Panc1 (cell line): ENCODE measurements at regions not wholly inside any gene's neighbourhood (a gene's known extent, or its start where the extent isn't known, plus 50 kb on each side); places are given as distances from the start of the nearest gene placed in this dataset.
A peak's percentile ranks its signal among the peaks of the same experiment; 100 is the strongest.

Experiments used
- ATAC-seq: fragments of 200-7000 bp; cut with Tn5 transposase; 2 replicates; pipeline ENCODE4 v1.9.1; 2020; ENCODE audit warnings: mild to moderate bottlenecking, moderate library complexity
- BruUV-seq: library from RNA; stranded (reverse); fragments of 400-500 nt; replicated peaks from 2 replicates; lab custom pipeline; 2021; lab: Mats Ljungman, UMichigan
- CTCF ChIA-PET: fragments of 300-600 bp; sonication (Branson Sonifier 250); formaldehyde crosslinking; loops from one replicate; lab custom pipeline; 2022; ENCODE audit warnings: antibody characterized with exemption; lab: Charles Lee
- POLR2A ChIA-PET: fragments of 300-600 bp; sonication (Branson Sonifier 250); formaldehyde crosslinking; loops from one replicate; lab custom pipeline; 2022; ENCODE audit warnings: antibody characterized with exemption; lab: Charles Lee
- DNase-seq: peaks from one replicate; pipeline ENCODE4 v3.0.0-alpha.2; 2010; ENCODE audit warnings: low read depth, low spot score
- H3K27ac ChIP-seq: 2 replicates; pipeline ENCODE4 v1.5.1; 2011; ENCODE audit warnings: mild to moderate bottlenecking, low read length, inconsistent platforms
- H3K27me3 ChIP-seq: fragments of 200-500 bp; sonication (Bioruptor generic); 2 replicates; pipeline ENCODE4 v1.6.0; 2014; ENCODE audit warnings: low read length, inconsistent platforms; ENCODE audit not compliant: control insufficient read depth, insufficient read depth
- H3K36me3 ChIP-seq: fragments of 200-500 bp; sonication (Bioruptor generic); 2 replicates; pipeline ENCODE4 v1.5.1; 2014; ENCODE audit warnings: inconsistent platforms, mild to moderate bottlenecking, low read length, moderate library complexity; ENCODE audit not compliant: control insufficient read depth, insufficient read depth
- H3K4me1 ChIP-seq: 2 replicates; pipeline ENCODE4 v1.5.1; 2011; ENCODE audit warnings: inconsistent platforms, mild to moderate bottlenecking, low read length, moderate library complexity; ENCODE audit not compliant: control insufficient read depth, insufficient read depth
- H3K4me3 ChIP-seq, 2 experiments: 2 replicates each; pipeline ENCODE4 v1.5.1; 2011 to 2012; ENCODE audit warnings: low read depth in 2 of 2, low read length in 2 of 2, mild to moderate bottlenecking in 2 of 2, inconsistent platforms in 1 of 2, moderate library complexity in 1 of 2
- H3K9me3 ChIP-seq: fragments of 200-500 bp; sonication (Bioruptor generic); 2 replicates; pipeline ENCODE4 v1.5.1; 2014; ENCODE audit warnings: low read depth, mild to moderate bottlenecking, inconsistent platforms, low read length, moderate library complexity; ENCODE audit not compliant: control insufficient read depth, insufficient read depth
- CTCF ChIP-seq: fragments of 450-650 bp; IDR thresholded peaks from 2 replicates; pipeline ENCODE4 v1.5.1; 2017; ENCODE audit warnings: mild to moderate bottlenecking
- POLR2AphosphoS5 ChIP-seq: IDR thresholded peaks from 2 replicates; pipeline ENCODE4 v1.6.1; 2012; ENCODE audit warnings: mild to moderate bottlenecking, low read depth, low read length, moderate library complexity
- REST ChIP-seq, 2 experiments: IDR thresholded peaks; 2 replicates each; pipeline ENCODE4 v1.6.1; 2011 to 2012; ENCODE audit warnings: low read depth in 2 of 2, control low read depth in 1 of 2, low read length in 1 of 2, mild to moderate bottlenecking in 1 of 2, moderate library complexity in 1 of 2; ENCODE audit not compliant: insufficient read depth in 1 of 2
- SIN3A ChIP-seq: IDR thresholded peaks from 2 replicates; pipeline ENCODE4 v1.6.1; 2012; ENCODE audit warnings: low read depth, mild to moderate bottlenecking, low read length, moderate library complexity, borderline replicate concordance; ENCODE audit not compliant: insufficient read depth
- in situ Hi-C: cut with HindIII; loops from 2 replicates; pipeline ENCODE4 v1.10.0; 2016; ENCODE audit warnings: low sequenced_read_pairs, low pct_unique_long_range_greater_than_20kb
- intact Hi-C: fragments of 100-400 bp; cut with micrococcal nuclease; formaldehyde crosslinking; loops from one replicate; pipeline ENCODE4 v1.10.0; 2022; ENCODE audit not compliant: unreplicated experiment

- TF ChIP-seq SIN3A = no peak
- no peak for TF ChIP-seq POLR2AphosphoS5
- TF ChIP-seq CTCF = peak; percentile 68; the same call in 1 of the 2 replicates
- no peak for TF ChIP-seq REST (IDR thresholded peaks at IDR 0.05; ENCODE audit: insufficient read depth in 1 of 2, low read depth in 2 of 2, low read length in 1 of 2)
- H3K27ac ChIP-seq = no peak overlapping the region
- no peaks in the 10 kb centered on the region for H3K36me3 ChIP-seq
- in situ Hi-C loops (no loop called here), intact Hi-C loops (loop anchor here (5.0 kb wide), 2 partner anchors 183 to 198 kb away; no protein-coding TSS in a partner anchor)
- H3K4me1 ChIP-seq = no peaks in the 10 kb centered on the region
- peaks cover 3% of the 10 kb centered on the region; the same call in 1 of the 2 replicates for H3K9me3 ChIP-seq
- DNase-seq (no peak), ATAC-seq (no peak)
- BruUV-seq = no TSS peak
- no peak overlapping the region for H3K4me3 ChIP-seq
- 0 out of 2 replicates have a peak, but pooled peaks cover 2% of the 10 kb centered on the region for H3K27me3 ChIP-seq
- POLR2A ChIA-PET = interaction anchor here (0.6 kb wide), 1 partner anchor 121 kb away, joined by 3 read pairs; no protein-coding TSS in a partner anchor
- CTCF ChIA-PET = interaction anchor here (1.0 to 2.1 kb wide), 4 partner anchors 92 to 196 kb away, joined by 3 to 11 read pairs (median 6); partner anchors contain the start of gene FOXD2
Measured at GRCh38 chr1:47529520-47530098, 91.8 kb downstream of the FOXD2 start.

GRCh38 chr1:47532921-47533792 lies 95.3 kb downstream of the FOXD2 start:
- no peak for DNase-seq
- intact Hi-C loops = no loop called here
- peaks cover 3% of the 10 kb centered on the region; the same call in 1 of the 2 replicates for H3K9me3 ChIP-seq
- in situ Hi-C loops = no loop called here
- ChIA-PET POLR2A (interaction anchor here (0.7 kb wide), 1 partner anchor 13 kb away, joined by 3 read pairs; no protein-coding TSS in a partner anchor), CTCF (interaction anchor here (1.2 kb wide), 1 partner anchor 193 kb away, joined by 5 read pairs; no protein-coding TSS in a partner anchor)
- H3K4me1 ChIP-seq = no peaks in the 10 kb centered on the region
- TF ChIP-seq POLR2AphosphoS5 = no peak
- no peak for TF ChIP-seq CTCF
- no TSS peak for BruUV-seq
- H3K36me3 ChIP-seq = no peaks in the 10 kb centered on the region
- no peak for ATAC-seq
- 0 out of 2 replicates have a peak, but pooled peaks cover 2% of the 10 kb centered on the region for H3K27me3 ChIP-seq
- peak overlapping the region in 1 of 2 experiments; percentile 13; a peak in 1 of 4 replicates for H3K4me3 ChIP-seq
- H3K27ac ChIP-seq = no peak overlapping the region
